PC-3 (cell line): ENCODE measurements at regions not wholly inside any gene's neighbourhood (a gene's known extent, or its start where the extent isn't known, plus 50 kb on each side); places are given as distances from the start of the nearest gene placed in this dataset.
"Not testable (repeated sequence)": the region's sequence is repeated elsewhere in the genome, so short reads cannot be mapped to it uniquely, and the experiment has no call there.

Experiments used
- ATAC-seq: fragments of 200-7000 bp; cut with Tn5 transposase; 2 replicates; pipeline ENCODE4 v1.9.1; 2020; ENCODE audit warnings: mild to moderate bottlenecking, moderate library complexity
- BruUV-seq: library from RNA; stranded (reverse); fragments of 400-500 nt; replicated peaks from 2 replicates; lab custom pipeline; 2021; lab: Mats Ljungman, UMichigan
- CTCF ChIA-PET: fragments of 300-600 bp; sonication (Branson Sonifier 250); formaldehyde crosslinking; loops from one replicate; lab custom pipeline; 2022; ENCODE audit warnings: antibody characterized with exemption; lab: Charles Lee
- POLR2A ChIA-PET: fragments of 300-600 bp; sonication (Branson Sonifier 250); formaldehyde crosslinking; loops from one replicate; lab custom pipeline; 2022; ENCODE audit warnings: antibody characterized with exemption; ENCODE audit not compliant: unreplicated experiment; lab: Charles Lee
- DNase-seq: peaks from one replicate; pipeline ENCODE4 v3.0.0-alpha.2; 2015
- H2AFZ ChIP-seq: fragments of 300-600 bp; sonication (generic); 2 replicates; pipeline ENCODE4 v1.6.0; 2016; ENCODE audit warnings: antibody characterized with exemption, low read length
- H3F3A ChIP-seq: fragments of 300-600 bp; sonication (generic); one replicate; pipeline ENCODE4 v1.6.0; 2017; ENCODE audit warnings: antibody characterized with exemption, low read length, control low read depth, mild to moderate bottlenecking; ENCODE audit not compliant: unreplicated experiment
- H3K27ac ChIP-seq: fragments of 300-600 bp; sonication (generic); 2 replicates; pipeline ENCODE4 v1.5.1; 2016; ENCODE audit warnings: mild to moderate bottlenecking, low read length
- H3K27me3 ChIP-seq: fragments of 300-600 bp; sonication (generic); 2 replicates; pipeline ENCODE4 v1.6.1; 2016; ENCODE audit warnings: low read length, mixed read lengths
- H3K36me3 ChIP-seq: fragments of 300-600 bp; sonication (generic); 2 replicates; pipeline ENCODE4 v1.6.1; 2016; ENCODE audit warnings: low read depth, mixed run types, low read length, mixed read lengths
- H3K4me1 ChIP-seq: fragments of 300-600 bp; sonication (generic); 2 replicates; pipeline ENCODE4 v1.5.1; 2016; ENCODE audit warnings: low read length; ENCODE audit not compliant: insufficient read depth
- H3K4me2 ChIP-seq: fragments of 300-600 bp; sonication (generic); 2 replicates; pipeline ENCODE4 v1.6.0; 2016; ENCODE audit warnings: low read length
- H3K4me3 ChIP-seq: fragments of 300-600 bp; sonication (generic); 2 replicates; pipeline ENCODE4 v1.5.1; 2016; ENCODE audit warnings: mild to moderate bottlenecking, low read length, mixed read lengths
- H3K79me2 ChIP-seq: fragments of 300-600 bp; sonication (generic); 2 replicates; pipeline ENCODE4 v1.6.1; 2017; ENCODE audit warnings: low read length, mixed read lengths
- H3K9ac ChIP-seq: fragments of 300-600 bp; sonication (generic); 2 replicates; pipeline ENCODE4 v1.6.0; 2016; ENCODE audit warnings: mild to moderate bottlenecking, low read length
- H3K9me2 ChIP-seq: fragments of 300-600 bp; sonication (generic); replicated peaks from 2 replicates; pipeline ENCODE4 v1.6.1; 2016; ENCODE audit warnings: mixed run types, low read length, mixed read lengths
- H3K9me3 ChIP-seq: fragments of 300-600 bp; sonication (generic); 2 replicates; pipeline ENCODE4 v1.6.1; 2016; ENCODE audit warnings: low read length, mixed read lengths
- H4K20me1 ChIP-seq: fragments of 300-600 bp; sonication (generic); 2 replicates; pipeline ENCODE4 v1.6.1; 2016; ENCODE audit warnings: low read length, mixed read lengths
- intact Hi-C: fragments of 100-400 bp; cut with micrococcal nuclease; formaldehyde crosslinking; loops from 2 replicates; pipeline ENCODE4 v1.9.0; 2023
- TF ChIP-seq, protein P1 (sequence below): fragments of 300-600 bp; sonication (generic); conservative IDR thresholded peaks from 2 replicates; pipeline ENCODE4 v1.5.1; 2017; ENCODE audit warnings: antibody characterized with exemption, low read depth, mild to moderate bottlenecking, low read length

- H3K9me2 ChIP-seq, H3K27ac ChIP-seq, intact Hi-C loops, H3K9ac ChIP-seq, BruUV-seq, POLR2A ChIA-PET, H3K79me2 ChIP-seq, H3K36me3 ChIP-seq, CTCF ChIA-PET, H3K4me1 ChIP-seq, H3K9me3 ChIP-seq, H4K20me1 ChIP-seq, H3K27me3 ChIP-seq, ATAC-seq, H3F3A ChIP-seq: not testable (repeated sequence)
- peak overlapping the region; percentile 49; the same call in 1 of the 2 replicates for H3K4me3 ChIP-seq
- H3K4me2 ChIP-seq, result peak overlapping the region; percentile 65
- H2AFZ ChIP-seq, result peak overlapping the region; percentile 42; the same call in 1 of the 2 replicates
- DNase-seq, result peak; percentile 86
These were observed 98.3 kb upstream of the ZNF195 start for GRCh38 chr11:3476937-3477885.

- CTCF ChIA-PET, result not testable (repeated sequence)
These were observed 97.4 kb upstream of the ZNF195 start for GRCh38 chr11:3476084-3476936.

GRCh38 chr11:3468963-3469362 is 90.0 kb upstream of the ZNF195 start:
- intact Hi-C loops, H3K9ac ChIP-seq, H3K27ac ChIP-seq, BruUV-seq, H4K20me1 ChIP-seq, H3K4me1 ChIP-seq, H3K9me2 ChIP-seq, H3F3A ChIP-seq, CTCF ChIA-PET, H2AFZ ChIP-seq, H3K4me3 ChIP-seq, H3K79me2 ChIP-seq, ATAC-seq, H3K9me3 ChIP-seq, H3K27me3 ChIP-seq, H3K36me3 ChIP-seq, POLR2A ChIA-PET, DNase-seq, H3K4me2 ChIP-seq: not testable (repeated sequence)

More at GRCh38 chr11:3476084-3476936, 97.4 kb upstream of the ZNF195 start:
- H3K79me2 ChIP-seq, H3K27me3 ChIP-seq, POLR2A ChIA-PET, DNase-seq, BruUV-seq, H3K4me1 ChIP-seq, ATAC-seq, H4K20me1 ChIP-seq, H3K9me2 ChIP-seq, H3K36me3 ChIP-seq, H3K27ac ChIP-seq, H3F3A ChIP-seq, H3K9me3 ChIP-seq, H3K9ac ChIP-seq, intact Hi-C loops: not testable (repeated sequence)
- TF ChIP-seq, protein P1, sequence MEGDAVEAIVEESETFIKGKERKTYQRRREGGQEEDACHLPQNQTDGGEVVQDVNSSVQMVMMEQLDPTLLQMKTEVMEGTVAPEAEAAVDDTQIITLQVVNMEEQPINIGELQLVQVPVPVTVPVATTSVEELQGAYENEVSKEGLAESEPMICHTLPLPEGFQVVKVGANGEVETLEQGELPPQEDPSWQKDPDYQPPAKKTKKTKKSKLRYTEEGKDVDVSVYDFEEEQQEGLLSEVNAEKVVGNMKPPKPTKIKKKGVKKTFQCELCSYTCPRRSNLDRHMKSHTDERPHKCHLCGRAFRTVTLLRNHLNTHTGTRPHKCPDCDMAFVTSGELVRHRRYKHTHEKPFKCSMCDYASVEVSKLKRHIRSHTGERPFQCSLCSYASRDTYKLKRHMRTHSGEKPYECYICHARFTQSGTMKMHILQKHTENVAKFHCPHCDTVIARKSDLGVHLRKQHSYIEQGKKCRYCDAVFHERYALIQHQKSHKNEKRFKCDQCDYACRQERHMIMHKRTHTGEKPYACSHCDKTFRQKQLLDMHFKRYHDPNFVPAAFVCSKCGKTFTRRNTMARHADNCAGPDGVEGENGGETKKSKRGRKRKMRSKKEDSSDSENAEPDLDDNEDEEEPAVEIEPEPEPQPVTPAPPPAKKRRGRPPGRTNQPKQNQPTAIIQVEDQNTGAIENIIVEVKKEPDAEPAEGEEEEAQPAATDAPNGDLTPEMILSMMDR, result peak; percentile 38; the same call in 1 of the 2 replicates
- Histone ChIP-seq H3K4me3 (peak overlapping the region; percentile 49; the same call in 1 of the 2 replicates), H3K4me2 (peak overlapping the region; percentile 65), H2AFZ (peak overlapping the region; percentile 42; the same call in 1 of the 2 replicates)

GRCh38 chr11:3467599-3467998 is 88.7 kb upstream of the ZNF195 start:
- H3K9me2 ChIP-seq, ATAC-seq, H3K27ac ChIP-seq, H3K4me3 ChIP-seq, H2AFZ ChIP-seq, CTCF ChIA-PET, H3F3A ChIP-seq, DNase-seq, BruUV-seq, H3K36me3 ChIP-seq, H3K4me1 ChIP-seq, H3K9me3 ChIP-seq, H3K9ac ChIP-seq, H3K27me3 ChIP-seq, H4K20me1 ChIP-seq, H3K79me2 ChIP-seq, H3K4me2 ChIP-seq, intact Hi-C loops, POLR2A ChIA-PET: not testable (repeated sequence)

DNA sequence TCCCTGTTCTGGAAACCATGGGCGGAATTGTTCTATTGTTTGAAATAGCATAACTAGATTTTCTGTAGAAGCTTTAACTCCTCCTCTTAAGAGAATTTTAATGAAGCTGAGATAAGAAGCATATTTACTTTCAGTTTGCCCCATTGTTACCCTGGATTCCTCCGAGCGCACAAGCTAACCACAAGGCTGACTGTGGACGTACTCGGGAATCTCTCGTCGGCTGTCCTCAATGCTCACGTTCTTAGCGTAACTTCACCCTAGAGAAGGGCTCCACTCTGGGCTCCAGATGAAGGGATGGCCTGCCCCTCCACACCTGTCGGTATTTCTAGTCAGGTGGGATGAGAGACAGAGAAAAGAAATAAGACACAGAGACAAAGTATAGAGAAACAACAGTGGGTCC is 76.7 kb upstream of the ZNF195 start:
- H3K4me2 ChIP-seq, CTCF ChIA-PET, DNase-seq: not testable (repeated sequence)

More for the DNA sequence above, 76.7 kb upstream of the ZNF195 start:
- POLR2A ChIA-PET, H3K4me3 ChIP-seq, ATAC-seq, H3K9me2 ChIP-seq, intact Hi-C loops, H3K79me2 ChIP-seq, H3K36me3 ChIP-seq, H3K9ac ChIP-seq, H4K20me1 ChIP-seq, H2AFZ ChIP-seq, H3F3A ChIP-seq, H3K27ac ChIP-seq, BruUV-seq, H3K27me3 ChIP-seq, H3K9me3 ChIP-seq, H3K4me1 ChIP-seq: not testable (repeated sequence)
